Sigmoid colon (tissue), 6 donors: ENCODE measurements at regions not wholly inside any gene's neighbourhood (a gene's known extent, or its start where the extent isn't known, plus 50 kb on each side); places are given as distances from the start of the nearest gene placed in this dataset.

Experiments used
- DNase-seq: peaks from one replicate; pipeline ENCODE4 v3.0.0-alpha.2; 2019
- H3K27ac ChIP-seq, 4 donors: fragments of 200-600 bp; sonication (generic); one replicate each; pipeline ENCODE4 v1.5.1; 2016 to 2019; ENCODE audit warnings: mild to moderate bottlenecking in 1 of 4
- H3K27me3 ChIP-seq, 3 donors: fragments of 200-600 bp; sonication (generic); one replicate each; pipeline ENCODE4 v1.5.1; 2019; ENCODE audit warnings: mild to moderate bottlenecking in 1 of 3
- H3K36me3 ChIP-seq, 4 donors: fragments of 200-600 bp; sonication (generic); one replicate each; pipeline ENCODE4 v1.5.1; 2016 to 2019
- H3K4me1 ChIP-seq, 4 donors: fragments of 200-600 bp; sonication (generic); one replicate each; pipeline ENCODE4 v1.5.1; 2017 to 2019
- H3K4me3 ChIP-seq, 4 donors: fragments of 200-600 bp; sonication (generic); one replicate each; pipeline ENCODE4 v1.5.1; 2017 to 2019; ENCODE audit warnings: mild to moderate bottlenecking in 2 of 4, moderate library complexity in 1 of 4
- H3K9me3 ChIP-seq, 4 donors: fragments of 200-600 bp in 3 of 4; sonication (generic) in 3 of 4; one replicate each; pipeline versions ENCODE4 v1.5.1 to v1.6.1; 2013 to 2019
- CTCF ChIP-seq, 4 experiments: fragments of 450-650 bp in 3 of 4; fragments of 200-600 bp in 1 of 4; IDR thresholded peaks; one replicate each; pipeline ENCODE4 v1.5.1; 2016 to 2019; ENCODE audit warnings: antibody characterized with exemption in 4 of 4, mild to moderate bottlenecking in 3 of 4, moderate library complexity in 2 of 4
- EP300 ChIP-seq, 4 donors: sonication (generic); formaldehyde crosslinking; IDR thresholded peaks; one replicate each; pipeline ENCODE4 v1.6.1; 2017; ENCODE audit warnings: antibody characterized with exemption in 4 of 4
- POLR2A ChIP-seq, 2 donors: fragments of 450-650 bp; IDR thresholded peaks; one replicate each; pipeline ENCODE4 v1.6.1; 2016; ENCODE audit warnings: antibody characterized with exemption in 2 of 2, mild to moderate bottlenecking in 2 of 2, moderate library complexity in 2 of 2
- POLR2AphosphoS5 ChIP-seq, 4 donors: sonication (generic); formaldehyde crosslinking; IDR thresholded peaks; one replicate each; pipeline ENCODE4 v1.6.1; 2017; ENCODE audit warnings: antibody characterized with exemption in 4 of 4
- WGBS, 2 donors: extraction: QIAGEN DNeasy Blood & Tissue Kit; methylation state at CpG; one replicate each; pipeline ENCODE4 v1.1.7; 2013; 5-methylcytosine and 5-hydroxymethylcytosine counted together
- intact Hi-C: fragments of 100-400 bp; cut with DNase I; formaldehyde crosslinking; loops from one replicate; pipeline ENCODE4 v1.15.1; 2023
- small RNA-seq, 3 donors: library from RNA; depleted of rRNA; stranded (forward); fragments of <200 nt; gene quantifications; one replicate each; pipeline ENCODE3, GENCODE V24; 2016
- donor health status: healthy with polysubstance abuse.
- donor health status: healthy.

- H3K36me3 ChIP-seq = no peaks in the 10 kb centered on the region
- no peak overlapping the region for H3K27ac ChIP-seq
- H3K27me3 ChIP-seq = no peaks in the 10 kb centered on the region
- H3K4me1 ChIP-seq = no peaks in the 10 kb centered on the region
- intact Hi-C loops = no loop called here
- TF ChIP-seq POLR2A (IDR thresholded peaks at IDR 0.05) (no peak), EP300 (IDR thresholded peaks at IDR 0.05) (no peak), CTCF (IDR thresholded peaks at IDR 0.05) (no peak), POLR2AphosphoS5 (IDR thresholded peaks at IDR 0.05) (no peak)
- H3K9me3 ChIP-seq = peaks cover 0 to 6% (median 0%) of the 10 kb centered on the region in 4 donors
- H3K4me3 ChIP-seq = no peak overlapping the region
- no peak for DNase-seq
- 44 to 60% methylated on average over 3 of the region's 3 CpGs for WGBS, 2 donors
These were observed 53.9 kb upstream of the PWP1 start for GRCh38 chr12:107631715-107632114.

GRCh38 chr12:107632246-107632645 lies 53.4 kb upstream of the PWP1 start:
- DNase-seq = no peak
- H3K27ac ChIP-seq = no peak overlapping the region
- no peaks in the 10 kb centered on the region for H3K4me1 ChIP-seq
- WGBS, 2 donors = 53 to 82% methylated on average over 5 of the region's 5 CpGs
- TF ChIP-seq POLR2A (IDR thresholded peaks at IDR 0.05) (no peak), EP300 (IDR thresholded peaks at IDR 0.05) (no peak), CTCF (IDR thresholded peaks at IDR 0.05) (no peak), POLR2AphosphoS5 (IDR thresholded peaks at IDR 0.05) (no peak)
- no peak overlapping the region for H3K4me3 ChIP-seq
- H3K36me3 ChIP-seq = no peaks in the 10 kb centered on the region
- H3K27me3 ChIP-seq = no peaks in the 10 kb centered on the region
- peaks cover 0 to 6% (median 0%) of the 10 kb centered on the region in 4 donors for H3K9me3 ChIP-seq
- intact Hi-C loops = no loop called here

GRCh38 chr12:107634530-107634929 lies 51.1 kb upstream of the PWP1 start:
- 71 to 76% methylated on average over 10 of the region's 10 CpGs for WGBS, 2 donors
- no peaks in the 10 kb centered on the region for H3K27me3 ChIP-seq
- no peak overlapping the region for H3K4me3 ChIP-seq
- peaks cover 0 to 6% (median 0%) of the 10 kb centered on the region in 4 donors for H3K9me3 ChIP-seq
- TF ChIP-seq EP300 (IDR thresholded peaks at IDR 0.05) = no peak
- no peak for TF ChIP-seq POLR2A (IDR thresholded peaks at IDR 0.05)
- TF ChIP-seq POLR2AphosphoS5 (IDR thresholded peaks at IDR 0.05) = no peak
- TF ChIP-seq CTCF (IDR thresholded peaks at IDR 0.05) = no peak
- DNase-seq = no peak
- intact Hi-C loops = no loop called here
- no peak overlapping the region for H3K27ac ChIP-seq
- H3K36me3 ChIP-seq = no peaks in the 10 kb centered on the region
- H3K4me1 ChIP-seq = no peaks in the 10 kb centered on the region

- WGBS, 2 donors = 64 to 74% methylated on average over 8 of the region's 8 CpGs
- intact Hi-C loops = no loop called here
- Histone ChIP-seq H3K27ac (no peak overlapping the region), H3K36me3 (no peaks in the 10 kb centered on the region), H3K4me1 (no peaks in the 10 kb centered on the region), H3K4me3 (no peak overlapping the region), H3K27me3 (no peaks in the 10 kb centered on the region), H3K9me3 (peaks cover 0 to 6% (median 0%) of the 10 kb centered on the region in 4 donors)
- DNase-seq = no peak
- TF ChIP-seq POLR2AphosphoS5 (IDR thresholded peaks at IDR 0.05) (no peak), CTCF (IDR thresholded peaks at IDR 0.05) (no peak), POLR2A (IDR thresholded peaks at IDR 0.05) (no peak), EP300 (IDR thresholded peaks at IDR 0.05) (no peak)
These were observed 50.5 kb upstream of the PWP1 start for GRCh38 chr12:107635139-107635538.

Small RNAs in the stretch of these regions (small RNA-seq; reads per million reads assigned to genes)
- gene RF00284 (0 reads per million in 3 donors), gene RNA5SP371 (0 reads per million in 3 donors)
